ENCODE measurements at regions not wholly inside any gene's neighbourhood (a gene's known extent, or its start where the extent isn't known, plus 50 kb on each side); places are given as distances from the start of the nearest gene placed in this dataset.

- no peaks in the 10 kb centered on the region for H4K20me1 ChIP-seq (ENCODE audit: insufficient read depth)
- no peaks in the 10 kb centered on the region for H3K9me3 ChIP-seq (ENCODE audit: control insufficient read depth in 1 of 2, insufficient read depth in 1 of 2, low read depth in 1 of 2, low read length in 2 of 2)
- no peak overlapping the region for H2AFZ ChIP-seq (ENCODE audit: low read depth, low read length, poor library complexity, severe bottlenecking)
- POLR2A ChIA-PET: no interaction called here
- TF ChIP-seq SRF (IDR thresholded peaks at IDR 0.05; ENCODE audit: low read depth): no peak
- H3K4me1 ChIP-seq (ENCODE audit: control insufficient read depth in 1 of 2, insufficient read depth in 2 of 2, low read length in 2 of 2): no peaks in the 10 kb centered on the region
- H3K9me2 ChIP-seq (ENCODE audit: insufficient read depth): no peaks in the 10 kb centered on the region
- no peak overlapping the region for H3K4me2 ChIP-seq (ENCODE audit: low read length)
- no peak for ATAC-seq
- no peak overlapping the region for H3K4me3 ChIP-seq (replicated peaks in 1 of 2; ENCODE audit: low read depth in 1 of 2, low read length in 2 of 2)
- intact Hi-C loops (cut with micrococcal nuclease): no loop called here
- CTCF ChIA-PET: no interaction called here
- H3K79me2 ChIP-seq (ENCODE audit: insufficient read depth, low read length): no peaks in the 10 kb centered on the region
- DNase-seq (ENCODE audit: low read depth, low spot score): no peak
- H3K36me3 ChIP-seq (ENCODE audit: control insufficient read depth in 1 of 2, insufficient read depth in 2 of 2, low read length in 2 of 2): no peaks in the 10 kb centered on the region
- no peak overlapping the region for H3K27ac ChIP-seq (ENCODE audit: low read depth, low read length)
- no peak overlapping the region for H3K9ac ChIP-seq (ENCODE audit: low read length)
- no TSS peak for BruUV-seq (replicated peaks)
- H3K27me3 ChIP-seq (ENCODE audit: insufficient read depth, low read length): no peaks in the 10 kb centered on the region
- RAD21 ChIA-PET (ENCODE audit: low non-redundant PET in 1 of 2, low total read pairs in 2 of 2, uncharacterized antibody in 2 of 2, unreplicated experiment in 2 of 2): no interaction called here
These were observed 570.7 kb downstream of the BCOR start for GRCh38 chrX:39527025-39527424.

GRCh38 chrX:39528161-39528916 is 569.4 kb downstream of the BCOR start:
- no peak overlapping the region for H3K4me3 ChIP-seq (replicated peaks in 1 of 2; ENCODE audit: low read depth in 1 of 2, low read length in 2 of 2)
- no peak overlapping the region for H3K27ac ChIP-seq (ENCODE audit: low read depth, low read length)
- no peaks in the 10 kb centered on the region for H3K9me2 ChIP-seq (ENCODE audit: insufficient read depth)
- ChIA-PET POLR2A (no interaction called here), RAD21 (ENCODE audit: low non-redundant PET in 1 of 2, low total read pairs in 2 of 2, uncharacterized antibody in 2 of 2, unreplicated experiment in 2 of 2) (no interaction called here), CTCF (no interaction called here)
- no peaks in the 10 kb centered on the region for H3K9me3 ChIP-seq (ENCODE audit: control insufficient read depth in 1 of 2, insufficient read depth in 1 of 2, low read depth in 1 of 2, low read length in 2 of 2)
- intact Hi-C loops (cut with micrococcal nuclease): no loop called here
- H3K79me2 ChIP-seq (ENCODE audit: insufficient read depth, low read length): no peaks in the 10 kb centered on the region
- no peaks in the 10 kb centered on the region for H3K4me1 ChIP-seq (ENCODE audit: control insufficient read depth in 1 of 2, insufficient read depth in 2 of 2, low read length in 2 of 2)
- no peak for DNase-seq (ENCODE audit: low read depth, low spot score)
- no peaks in the 10 kb centered on the region for H3K36me3 ChIP-seq (ENCODE audit: control insufficient read depth in 1 of 2, insufficient read depth in 2 of 2, low read length in 2 of 2)
- no peaks in the 10 kb centered on the region for H4K20me1 ChIP-seq (ENCODE audit: insufficient read depth)
- no peaks in the 10 kb centered on the region for H3K27me3 ChIP-seq (ENCODE audit: insufficient read depth, low read length)
- H3K9ac ChIP-seq (ENCODE audit: low read length): no peak overlapping the region
- no peak for ATAC-seq
- H2AFZ ChIP-seq (ENCODE audit: low read depth, low read length, poor library complexity, severe bottlenecking): no peak overlapping the region
- no TSS peak for BruUV-seq (replicated peaks)
- H3K4me2 ChIP-seq (ENCODE audit: low read length): no peak overlapping the region
- TF ChIP-seq ZFX (IDR thresholded peaks at IDR 0.05): no peak
- TF ChIP-seq ZBTB33 (IDR thresholded peaks at IDR 0.05; ENCODE audit: extremely low read depth, insufficient replicate concordance, low read length): no peak
- no peak for TF ChIP-seq REST (IDR thresholded peaks at IDR 0.05; ENCODE audit: low read depth)
- TF ChIP-seq EZH2phosphoT487 (IDR thresholded peaks at IDR 0.05; ENCODE audit: borderline replicate concordance): no peak
- TF ChIP-seq EZH2 (IDR thresholded peaks at IDR 0.05): no peak
- no peak for TF ChIP-seq ELF1 (IDR thresholded peaks at IDR 0.05; ENCODE audit: borderline replicate concordance, low read depth)
- TF ChIP-seq SIN3A (IDR thresholded peaks at IDR 0.05; ENCODE audit: low read depth): no peak
- TF ChIP-seq CTCF (IDR thresholded peaks at IDR 0.05 in 2 of 3, conservative IDR thresholded peaks at IDR 0.05 in 1 of 3; ENCODE audit: borderline replicate concordance in 1 of 3, insufficient read depth in 1 of 3, low read depth in 2 of 3, low read length in 2 of 3): no peak
- TF ChIP-seq CEBPB (IDR thresholded peaks at IDR 0.05; ENCODE audit: low read depth): no peak
- TF ChIP-seq ATF3 (IDR thresholded peaks at IDR 0.05): no peak
- TF ChIP-seq SRF (IDR thresholded peaks at IDR 0.05; ENCODE audit: low read depth): no peak
- no peak for TF ChIP-seq RAD21 (IDR thresholded peaks at IDR 0.05; ENCODE audit: low read depth)

Measured in HCT116 (cell line).